HUDEP-2 (cell line): ENCODE measurements at regions not wholly inside any gene's neighbourhood (a gene's known extent, or its start where the extent isn't known, plus 50 kb on each side); places are given as distances from the start of the nearest gene placed in this dataset.
"Not testable (repeated sequence)": the region's sequence is repeated elsewhere in the genome, so short reads cannot be mapped to it uniquely, and the experiment has no call there.

ENCODE experiments used
- DNase-seq, 76 experiments: peaks; one replicate each; lab custom pipeline; 2025; ENCODE audit not compliant: unreplicated experiment in 76 of 76; lab: John Stamatoyannopoulos, UW

DNA sequence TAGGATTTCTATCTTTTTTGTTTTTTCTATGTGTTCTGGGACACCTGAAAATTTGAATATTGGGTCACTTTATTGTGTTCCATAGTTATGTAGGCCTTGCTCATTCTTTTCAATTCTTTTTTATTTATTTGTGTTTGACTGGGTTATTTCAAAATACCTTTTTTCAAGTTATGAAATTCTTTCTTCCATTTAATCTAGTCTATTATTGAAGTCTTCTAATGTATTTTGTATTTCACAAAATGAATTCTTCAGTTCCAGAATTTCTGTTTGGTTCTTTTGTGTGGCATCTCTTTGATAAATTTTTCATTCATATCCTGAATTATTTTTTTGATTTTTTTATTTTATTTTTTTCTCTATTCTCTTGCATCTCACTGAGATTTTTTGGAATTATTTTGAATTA, 628.8 kb downstream of the NR2F1-AS1 start:
- no peak for DNase-seq

DNA sequence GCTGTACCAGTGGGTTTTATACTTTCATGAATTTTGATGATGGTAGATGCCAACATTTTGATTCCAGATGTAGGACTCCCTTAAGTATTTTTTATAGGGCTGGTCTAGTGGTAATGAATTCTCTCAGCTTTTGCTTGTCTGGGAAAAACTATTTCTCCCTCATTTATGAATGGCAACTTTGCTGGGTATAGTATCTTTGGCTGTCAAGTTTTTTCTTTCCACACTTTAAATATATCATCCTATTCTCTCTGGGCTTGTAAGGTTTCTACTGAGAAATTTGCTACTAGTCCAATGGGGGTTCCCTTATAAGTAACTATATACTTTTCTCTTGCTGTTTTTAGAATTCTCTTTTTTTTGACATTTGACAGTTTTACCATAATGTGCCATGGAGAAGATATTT, 629.3 kb downstream of the NR2F1-AS1 start:
- DNase-seq: no peak

DNA sequence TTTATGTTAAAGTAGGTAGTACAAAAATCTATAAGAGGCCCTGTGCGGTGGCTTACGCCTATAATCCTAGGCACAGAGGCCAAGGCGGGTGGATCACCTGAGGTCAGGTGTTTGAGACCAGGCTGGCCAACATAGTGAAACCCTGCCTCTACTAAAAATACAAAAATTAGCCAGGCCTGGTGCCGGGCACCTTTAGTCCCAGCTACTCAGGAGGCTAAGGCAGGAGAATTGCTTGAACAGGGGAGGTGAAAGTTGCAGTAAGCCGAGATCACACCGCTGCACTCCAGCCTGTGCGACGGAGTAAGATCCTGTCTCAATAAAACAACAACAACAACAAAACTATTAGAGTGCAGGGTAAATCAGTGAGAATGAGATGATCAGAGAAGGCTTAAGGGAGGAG, 634.5 kb downstream of the NR2F1-AS1 start:
- no peak for DNase-seq

DNA sequence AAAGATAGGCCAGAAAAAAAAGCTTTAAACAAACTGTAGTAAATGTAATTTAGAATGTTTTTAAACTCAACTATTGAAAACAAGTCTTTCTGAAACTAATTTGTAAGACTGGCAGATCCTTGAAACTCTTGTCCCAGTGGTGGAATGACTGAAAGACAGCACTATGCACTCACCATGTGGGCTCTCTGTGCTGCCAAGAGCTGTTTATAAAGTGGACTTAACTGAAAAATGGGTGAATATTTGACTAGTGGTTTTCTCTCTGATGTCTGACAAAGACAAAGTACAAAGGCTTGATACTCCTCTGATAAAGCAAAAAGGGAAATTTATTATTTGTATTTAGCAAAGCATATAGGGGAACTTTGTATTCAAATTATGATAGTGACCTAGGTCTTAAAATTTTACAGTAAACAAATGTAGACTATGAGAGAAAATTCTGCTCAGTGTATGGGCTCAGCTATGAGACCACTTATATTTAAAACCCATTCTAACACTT, 635.4 kb downstream of the NR2F1-AS1 start:
- no peak for DNase-seq

DNA sequence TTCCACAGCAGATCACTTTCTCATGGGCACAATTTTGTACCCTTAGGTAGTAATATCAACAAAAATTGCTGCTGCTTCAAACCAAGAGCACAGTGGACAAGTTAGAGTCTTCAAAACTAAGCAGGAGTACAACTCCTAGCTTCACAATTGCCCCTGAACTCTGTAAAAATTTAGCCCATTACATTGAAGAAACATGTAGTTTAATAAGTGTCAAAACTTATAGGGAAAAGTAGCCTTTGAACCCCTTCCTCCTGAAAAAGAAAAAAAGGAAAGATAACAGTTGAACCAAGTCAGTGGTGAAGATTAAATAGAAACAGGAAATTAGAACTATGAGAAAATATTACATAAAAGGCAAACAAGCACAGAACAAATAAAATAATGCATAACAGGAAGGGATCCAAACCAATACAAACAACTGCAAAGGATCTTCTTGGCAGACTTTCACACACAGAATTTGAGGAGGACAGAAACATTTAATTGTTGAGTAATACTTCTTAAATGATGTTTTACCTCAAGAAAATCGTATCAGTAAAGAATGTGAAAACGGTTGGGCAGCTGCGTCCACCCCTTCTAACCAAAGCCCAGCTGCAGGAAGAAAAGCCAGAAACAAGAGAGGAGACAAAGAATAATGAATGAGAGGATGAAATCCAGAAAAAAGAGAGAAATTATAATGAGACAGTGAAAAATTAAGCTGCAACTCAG, 636.0 kb downstream of the NR2F1-AS1 start:
- DNase-seq: no peak

DNA sequence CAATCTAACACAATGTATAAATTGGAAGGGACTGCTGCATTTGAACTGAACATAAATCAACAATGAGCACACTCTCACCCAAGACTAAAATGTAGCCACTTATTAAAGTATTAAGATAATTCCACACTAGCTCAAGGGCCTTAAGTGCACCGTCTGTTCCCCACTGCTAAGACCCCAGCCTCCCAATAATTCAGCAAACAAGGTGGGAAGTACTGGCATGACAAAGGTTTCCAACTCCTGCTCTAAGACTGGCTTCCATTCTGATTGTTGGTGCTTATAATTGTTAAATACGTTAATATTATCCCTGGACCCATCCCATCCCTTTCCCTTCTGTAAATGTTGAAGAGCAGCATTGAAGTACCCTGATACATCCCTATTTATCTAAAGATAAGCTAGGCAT, 636.7 kb downstream of the NR2F1-AS1 start:
- no peak for DNase-seq

DNA sequence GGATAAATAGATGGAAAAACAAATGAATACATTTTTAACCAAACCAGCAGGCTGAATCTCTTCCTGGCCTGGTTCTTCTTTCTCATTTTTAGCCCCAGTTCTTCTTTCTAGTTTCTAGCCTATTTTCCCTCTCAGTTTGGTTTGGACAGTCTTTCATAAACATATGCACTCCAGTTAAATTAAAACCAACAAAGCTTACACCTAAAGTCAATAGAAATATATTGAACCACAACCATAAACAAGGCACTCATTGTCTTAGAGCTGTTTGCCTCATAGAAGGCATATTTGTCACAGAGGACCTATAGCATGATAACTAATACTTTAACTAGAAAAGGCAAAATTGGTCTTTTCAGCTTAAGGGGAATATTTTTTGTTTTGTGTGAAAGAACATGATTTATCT, 638.3 kb downstream of the NR2F1-AS1 start:
- no peak for DNase-seq

DNA sequence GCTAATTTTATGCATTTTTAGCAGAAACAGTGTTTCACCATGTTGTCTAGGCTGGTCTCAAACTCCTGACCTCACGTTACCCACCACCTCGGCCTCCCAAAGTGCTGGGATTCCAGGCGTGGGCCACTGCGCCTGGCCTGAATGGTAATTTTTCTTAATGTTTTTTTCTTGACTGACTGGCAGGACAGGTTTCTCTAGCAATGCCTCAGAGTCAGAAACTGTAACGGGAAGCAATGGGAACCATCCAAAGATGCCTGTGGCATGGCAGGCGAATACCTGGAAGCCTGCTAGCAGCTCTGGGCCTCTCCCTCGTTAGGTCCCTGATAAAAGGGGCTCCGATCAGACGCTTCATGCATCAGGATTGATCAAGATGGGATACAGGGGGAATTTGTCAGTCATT, 639.2 kb downstream of the NR2F1-AS1 start:
- no peak for DNase-seq

DNA sequence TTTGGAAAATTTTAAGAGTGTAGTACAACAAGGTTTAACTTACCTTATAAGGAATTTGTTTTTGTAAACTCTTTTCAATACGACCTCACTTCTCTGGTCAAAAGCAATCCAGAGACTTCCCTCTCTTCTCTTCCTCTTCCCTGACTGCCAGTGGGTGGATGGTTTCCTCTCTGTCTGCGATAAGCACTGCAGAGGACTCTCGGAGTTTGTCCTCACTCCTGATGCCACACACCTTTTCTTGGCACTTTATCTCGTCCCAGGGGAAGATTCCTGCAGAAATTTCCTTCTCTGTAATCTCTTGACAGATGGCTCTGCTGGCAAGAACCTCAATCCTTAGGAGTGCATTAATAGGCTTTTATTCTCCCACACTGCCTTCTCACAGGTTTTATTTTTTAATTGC, 641.6 kb downstream of the NR2F1-AS1 start:
- DNase-seq: no peak

DNA sequence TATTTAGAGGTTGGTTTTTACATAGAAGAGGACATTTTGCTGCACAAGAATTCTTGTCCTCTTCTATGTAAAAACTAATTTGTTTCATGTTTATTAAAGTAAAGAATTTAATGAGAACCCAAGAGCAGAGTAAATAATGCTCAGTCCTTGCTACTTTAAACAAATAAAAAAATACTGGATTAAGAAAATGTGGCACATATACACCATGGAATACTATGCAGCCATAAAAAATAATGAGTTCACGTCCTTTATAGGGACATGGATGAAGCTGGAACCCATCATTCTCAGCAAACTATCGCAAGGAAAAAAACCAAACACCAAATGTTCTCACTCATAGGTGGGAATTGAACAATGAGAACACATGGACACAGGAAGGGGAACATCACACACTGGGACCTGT, 643.6 kb downstream of the NR2F1-AS1 start:
- DNase-seq: not testable (repeated sequence)

DNA sequence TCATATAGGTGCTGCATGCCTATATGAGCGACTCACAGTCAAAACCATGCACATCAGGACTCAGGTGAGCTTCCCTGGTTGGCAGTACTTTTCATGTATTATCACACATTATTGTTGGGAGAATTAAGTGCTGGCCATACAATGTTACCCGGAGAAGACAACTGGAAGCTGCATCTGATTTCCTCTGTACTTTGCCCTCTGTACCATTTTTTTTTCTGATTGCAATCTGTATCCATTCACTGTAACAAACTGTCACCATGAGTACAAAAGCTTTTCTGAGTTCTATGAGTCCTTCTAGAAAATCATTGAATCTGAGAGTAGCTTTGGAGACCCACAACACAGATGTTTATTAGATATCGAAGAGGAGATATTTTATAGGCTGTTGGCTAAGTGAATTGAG, 651.0 kb downstream of the NR2F1-AS1 start:
- no peak for DNase-seq

DNA sequence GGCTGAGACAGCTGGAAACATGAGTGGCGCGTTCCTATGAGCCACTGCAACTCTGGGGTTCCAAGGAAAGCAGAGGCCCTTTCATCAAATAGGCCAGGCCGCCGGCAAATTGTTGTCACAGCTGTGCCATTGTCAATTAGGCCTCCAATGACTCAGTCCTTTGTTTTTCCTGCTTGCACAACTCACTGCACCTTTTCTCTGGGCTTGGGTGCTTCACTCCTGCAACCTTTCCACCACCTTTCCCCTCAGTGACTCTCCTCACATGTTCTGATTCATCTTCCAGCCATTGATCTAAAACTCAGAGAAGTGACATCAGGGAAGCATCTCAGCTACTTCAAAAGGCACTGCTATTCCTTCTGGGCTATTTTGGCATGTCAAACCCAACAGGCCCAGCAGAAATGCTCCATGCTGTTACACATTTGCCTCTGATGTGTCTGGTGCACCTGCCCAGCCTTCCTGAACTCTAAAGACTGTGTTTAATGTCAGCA, 653.7 kb downstream of the NR2F1-AS1 start:
- DNase-seq: no peak

DNA sequence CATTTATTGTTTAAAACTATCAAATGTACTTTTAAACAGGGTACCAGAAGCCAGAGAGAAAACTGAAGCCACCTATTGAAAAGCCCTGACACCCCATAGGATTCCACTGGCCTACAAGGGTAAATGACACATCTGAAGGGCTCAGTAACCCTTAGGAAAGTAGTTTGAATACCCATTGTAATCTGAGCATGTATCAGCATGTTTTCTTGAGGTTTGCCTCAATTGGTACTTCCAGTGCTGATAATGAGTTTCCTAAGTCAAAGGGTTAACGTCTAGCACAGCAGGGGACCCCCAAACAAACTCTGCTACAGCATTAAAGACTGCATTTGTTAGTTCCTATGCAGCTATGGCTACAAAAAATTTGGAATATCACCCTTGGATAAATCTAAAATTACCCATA, 657.1 kb downstream of the NR2F1-AS1 start:
- no peak for DNase-seq

DNA sequence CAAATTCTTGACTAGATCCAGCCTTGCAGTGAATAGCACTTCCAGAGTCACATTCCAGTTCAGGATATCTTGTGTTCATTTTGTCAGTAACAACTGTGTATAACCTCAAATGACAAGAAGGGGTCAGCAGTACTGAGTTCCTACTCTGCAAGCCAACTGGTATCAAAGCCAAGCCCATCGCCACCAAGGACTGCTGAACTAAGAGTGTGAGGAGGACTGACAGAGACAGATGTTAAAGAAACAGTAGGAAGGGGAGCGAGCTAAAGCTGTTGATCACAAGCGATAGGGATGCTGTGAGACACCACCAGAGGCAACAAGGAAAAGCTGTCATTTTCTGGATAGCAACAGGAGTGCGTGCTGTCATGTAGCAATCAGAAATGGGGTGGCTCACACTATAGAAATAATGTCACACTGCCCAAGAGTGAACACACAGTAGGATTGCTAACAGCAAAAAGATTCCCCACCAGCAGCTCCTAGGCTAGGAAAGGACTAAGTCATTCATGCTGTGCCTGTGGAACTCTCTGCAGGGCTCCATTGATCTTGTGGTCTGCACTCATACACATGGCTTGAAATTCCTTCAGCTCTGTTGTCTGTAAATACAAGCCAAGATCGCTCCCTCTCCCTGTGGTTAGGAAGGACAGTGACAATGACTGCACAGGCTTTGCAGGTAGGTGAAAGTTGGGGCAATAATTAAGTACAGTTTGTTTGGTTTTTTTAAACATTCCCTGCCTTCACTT, 658.6 kb downstream of the NR2F1-AS1 start:
- no peak for DNase-seq

DNA sequence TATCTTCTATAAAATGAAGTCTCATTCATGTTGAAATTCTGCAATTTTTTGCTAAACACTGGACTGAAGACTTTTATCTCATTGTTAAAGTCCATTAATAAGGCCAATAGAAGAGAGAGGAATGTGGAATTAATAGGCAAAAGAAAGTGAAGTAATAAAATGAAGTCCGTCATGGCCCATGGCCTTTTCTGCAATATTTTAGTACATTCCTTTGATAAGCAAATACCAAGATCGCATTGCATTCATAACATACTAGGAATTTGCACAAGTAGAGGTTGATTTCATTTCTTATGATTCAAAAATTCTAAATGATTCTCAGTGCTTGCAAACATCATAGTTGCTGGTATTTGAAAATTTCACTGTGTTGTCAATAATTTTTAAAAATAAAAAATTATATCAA, 664.0 kb downstream of the NR2F1-AS1 start:
- no peak for DNase-seq

DNA sequence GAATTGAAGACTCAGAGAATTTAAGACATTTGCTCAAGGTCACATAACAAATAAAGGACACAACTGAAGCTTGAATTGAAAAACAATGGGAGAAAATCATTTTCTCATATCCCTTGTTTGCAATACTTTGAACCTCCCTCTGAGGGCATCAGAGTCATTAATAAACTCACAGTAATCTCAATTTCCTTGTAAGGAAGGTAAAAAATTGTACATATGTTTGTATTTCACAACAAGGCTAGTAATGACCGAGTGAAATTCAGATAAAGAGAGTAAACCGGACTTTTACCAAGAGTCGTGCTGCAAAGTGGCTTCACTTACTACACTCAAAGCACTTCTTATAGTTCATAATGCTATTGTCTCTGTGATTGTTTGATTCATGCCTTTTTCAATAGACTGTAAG, 665.0 kb downstream of the NR2F1-AS1 start:
- peak in 1 of 76 experiments; percentile 0 for DNase-seq

DNA sequence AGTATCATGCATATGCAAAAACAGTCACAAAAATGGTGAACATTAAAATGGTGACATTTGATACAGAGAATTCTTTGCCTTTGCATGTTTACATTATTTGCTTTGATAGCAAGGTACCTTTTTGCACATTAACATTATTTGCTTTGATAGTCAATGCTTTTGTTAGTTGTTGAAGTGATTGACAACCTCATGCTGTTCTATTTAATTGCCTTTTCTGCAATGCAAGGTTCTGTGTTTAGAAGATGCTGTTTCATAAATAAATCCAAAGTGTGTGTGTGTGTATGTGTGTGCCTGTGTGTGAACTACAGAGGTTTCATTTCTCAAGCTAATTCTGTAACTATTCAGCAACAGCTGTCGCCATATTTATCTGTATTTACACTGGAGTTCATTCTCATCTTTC, 668.7 kb downstream of the NR2F1-AS1 start:
- no peak for DNase-seq

DNA sequence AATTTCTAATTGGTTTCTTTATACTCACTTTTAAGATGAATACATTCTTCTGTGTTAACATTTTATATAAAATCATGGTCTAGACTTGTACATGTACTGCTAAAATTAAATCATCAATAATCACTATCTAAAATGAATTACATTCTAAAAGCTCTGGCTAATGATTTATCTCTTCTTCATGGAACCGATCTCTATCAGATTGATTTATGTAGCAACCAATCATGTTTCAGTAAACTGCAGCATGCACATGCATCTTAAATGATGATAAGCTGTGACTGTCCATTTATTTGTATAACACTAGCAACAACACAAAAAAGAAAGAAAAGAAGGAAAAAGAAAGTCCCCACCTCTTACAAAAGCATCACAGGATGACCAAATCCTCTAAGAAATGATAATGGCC, 669.2 kb downstream of the NR2F1-AS1 start:
- no peak for DNase-seq

DNA sequence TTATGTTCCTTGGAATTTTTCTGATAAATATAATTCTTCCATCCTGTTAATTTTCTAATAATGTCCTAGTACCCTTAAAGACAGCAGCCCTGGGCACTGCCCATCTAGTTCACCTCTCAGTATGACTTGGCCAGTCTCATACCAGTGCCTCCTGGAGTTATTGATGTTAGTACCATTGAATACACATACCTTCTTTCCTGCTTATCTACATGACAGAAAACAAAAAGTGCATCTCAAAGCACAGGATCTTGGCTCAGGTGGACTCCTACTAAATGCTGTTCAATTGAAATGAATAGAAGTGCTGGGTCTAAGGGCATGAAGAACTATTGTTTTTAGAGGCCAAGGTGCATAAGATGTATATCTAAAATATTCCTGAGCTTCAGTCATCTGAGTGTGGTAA, 669.7 kb downstream of the NR2F1-AS1 start:
- no peak for DNase-seq

DNA sequence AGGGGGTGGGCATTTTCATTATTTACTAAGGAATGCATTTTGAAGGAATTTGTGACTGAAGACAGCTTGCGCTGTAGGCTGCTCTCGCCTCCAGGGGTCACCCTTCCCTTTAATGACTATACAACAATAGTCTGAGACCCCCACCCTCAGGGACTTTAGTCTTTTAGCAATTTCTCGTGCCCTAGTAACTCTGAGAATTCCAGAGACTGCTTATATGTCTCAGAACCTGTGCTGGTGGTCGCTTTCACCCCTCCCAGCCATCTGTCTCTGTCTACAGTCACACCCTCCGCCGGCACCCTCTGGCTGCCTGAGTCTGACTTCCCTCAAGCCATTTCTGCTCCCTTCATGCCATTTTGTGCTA, 671.4 kb downstream of the NR2F1-AS1 start:
- no peak for DNase-seq

DNA sequence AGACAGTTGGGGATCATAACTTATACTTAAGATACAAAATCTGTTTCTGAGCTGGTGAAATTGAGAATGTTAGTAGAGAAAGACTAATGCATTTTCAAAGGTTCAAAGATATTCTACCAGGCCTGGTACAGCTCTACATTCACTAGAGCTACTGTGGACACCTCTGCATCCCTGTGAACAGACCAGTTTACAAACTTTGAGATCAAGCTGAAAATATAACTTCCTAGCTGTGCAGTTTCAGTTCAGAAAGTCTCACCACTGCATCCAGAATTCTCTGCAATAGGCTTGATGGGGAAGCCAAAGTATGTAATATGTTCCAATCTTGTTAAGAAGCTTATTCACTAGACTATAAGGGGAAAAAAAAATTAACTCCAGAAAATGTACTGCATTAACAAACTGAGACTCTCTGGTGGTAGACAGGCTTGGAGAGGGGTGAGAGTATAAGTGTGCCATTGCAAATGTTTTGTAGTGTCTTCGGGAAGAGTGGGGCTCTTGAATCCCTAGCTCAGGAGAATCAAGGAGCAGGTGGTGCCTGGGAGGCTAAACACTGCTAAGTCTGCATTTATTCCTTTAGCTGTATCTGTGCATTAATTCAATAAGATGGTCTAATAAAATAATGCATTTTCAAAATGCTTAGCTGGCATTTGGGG, 671.9 kb downstream of the NR2F1-AS1 start:
- no peak for DNase-seq
